ENCODE measurements at regions not wholly inside any gene's neighbourhood (a gene's known extent, or its start where the extent isn't known, plus 50 kb on each side); places are given as distances from the start of the nearest gene placed in this dataset.
A peak's percentile ranks its signal among the peaks of the same experiment; 100 is the strongest.

GRCh38 chr1:55276671-55277376 lies 61.7 kb upstream of the USP24 start:
- DNase-seq (ENCODE audit: low spot score): no peak

- peak; percentile 22 for DNase-seq (ENCODE audit: low spot score)
These were observed 60.8 kb upstream of the USP24 start for GRCh38 chr1:55275941-55276341.

- no peak for DNase-seq (ENCODE audit: low spot score)
These were observed 60.1 kb upstream of the USP24 start for GRCh38 chr1:55275151-55275748.

GRCh38 chr1:55272994-55273393 lies 57.8 kb upstream of the USP24 start:
- no peak for DNase-seq (ENCODE audit: low spot score)

All from AG08396 (cell line).